ENCODE measurements at regions not wholly inside any gene's neighbourhood (a gene's known extent, or its start where the extent isn't known, plus 50 kb on each side); places are given as distances from the start of the nearest gene placed in this dataset.

- no peak for DNase-seq
Measured at GRCh38 chr13:91292630-91293221, 54.8 kb upstream of the MIR17HG start.

GRCh38 chr13:91295712-91296410 is 51.6 kb upstream of the MIR17HG start:
- no peak for DNase-seq

- no peak for DNase-seq
Measured at GRCh38 chr13:91297503-91297902, 50.0 kb upstream of the MIR17HG start.
